ENCODE measurements at regions not wholly inside any gene's neighbourhood (a gene's known extent, or its start where the extent isn't known, plus 50 kb on each side); places are given as distances from the start of the nearest gene placed in this dataset.

GRCh38 chr4:63123441-63123840 lies 1285.8 kb downstream of the TECRL start:
- TF ChIP-seq, protein P1, sequence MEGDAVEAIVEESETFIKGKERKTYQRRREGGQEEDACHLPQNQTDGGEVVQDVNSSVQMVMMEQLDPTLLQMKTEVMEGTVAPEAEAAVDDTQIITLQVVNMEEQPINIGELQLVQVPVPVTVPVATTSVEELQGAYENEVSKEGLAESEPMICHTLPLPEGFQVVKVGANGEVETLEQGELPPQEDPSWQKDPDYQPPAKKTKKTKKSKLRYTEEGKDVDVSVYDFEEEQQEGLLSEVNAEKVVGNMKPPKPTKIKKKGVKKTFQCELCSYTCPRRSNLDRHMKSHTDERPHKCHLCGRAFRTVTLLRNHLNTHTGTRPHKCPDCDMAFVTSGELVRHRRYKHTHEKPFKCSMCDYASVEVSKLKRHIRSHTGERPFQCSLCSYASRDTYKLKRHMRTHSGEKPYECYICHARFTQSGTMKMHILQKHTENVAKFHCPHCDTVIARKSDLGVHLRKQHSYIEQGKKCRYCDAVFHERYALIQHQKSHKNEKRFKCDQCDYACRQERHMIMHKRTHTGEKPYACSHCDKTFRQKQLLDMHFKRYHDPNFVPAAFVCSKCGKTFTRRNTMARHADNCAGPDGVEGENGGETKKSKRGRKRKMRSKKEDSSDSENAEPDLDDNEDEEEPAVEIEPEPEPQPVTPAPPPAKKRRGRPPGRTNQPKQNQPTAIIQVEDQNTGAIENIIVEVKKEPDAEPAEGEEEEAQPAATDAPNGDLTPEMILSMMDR (IDR thresholded peaks at IDR 0.05 in 8 of 11, conservative IDR thresholded peaks at IDR 0.05 in 3 of 11): no peak
- TF ChIP-seq POLR2A (IDR thresholded peaks at IDR 0.05): no peak
